ENCODE measurements at regions not wholly inside any gene's neighbourhood (a gene's known extent, or its start where the extent isn't known, plus 50 kb on each side); places are given as distances from the start of the nearest gene placed in this dataset.

- TF ChIP-seq EZH2 (IDR thresholded peaks at IDR 0.05; ENCODE audit: insufficient read depth, poor library complexity, severe bottlenecking) (no peak), EZH2phosphoT487 (IDR thresholded peaks at IDR 0.05; ENCODE audit: insufficient read depth, low read depth) (no peak)
- no peaks in the 10 kb centered on the region for H3K36me3 ChIP-seq (ENCODE audit: low read depth)
- WGBS, 2 experiments (ENCODE audit: low coverage in 1 of 2, low lambda C conversion rate in 2 of 2, missing lambda C conversion rate in 2 of 2): 48 to 64% methylated on average over 2 to 4 of the region's 5 CpGs
- H3K27me3 ChIP-seq (replicated peaks; ENCODE audit: insufficient read depth): no peaks in the 10 kb centered on the region
- H3K79me2 ChIP-seq (ENCODE audit: insufficient read depth): no peaks in the 10 kb centered on the region
- H3K4me3 ChIP-seq: no peak overlapping the region
- no peaks in the 10 kb centered on the region for H3K9me2 ChIP-seq (ENCODE audit: insufficient read depth)
- no peaks in the 10 kb centered on the region for H3F3A ChIP-seq (ENCODE audit: insufficient read depth)
- no peaks in the 10 kb centered on the region for H3K4me1 ChIP-seq (ENCODE audit: insufficient read depth)
- H4K20me1 ChIP-seq (ENCODE audit: insufficient read depth): no peaks in the 10 kb centered on the region
- no peaks in the 10 kb centered on the region for H3K9me3 ChIP-seq (ENCODE audit: low read depth)
- in situ Hi-C loops (cut with MboI): no loop called here
- no peak overlapping the region for H2AFZ ChIP-seq
- no peak overlapping the region for H3K4me2 ChIP-seq (ENCODE audit: unreplicated experiment)
- DNase-seq: no peak
- no peak overlapping the region for H3K27ac ChIP-seq
- H3K9ac ChIP-seq: no peak overlapping the region
Observed at GRCh38 chr2:241985986-241986329, 116.4 kb downstream of the RTP5 start.

DNA sequence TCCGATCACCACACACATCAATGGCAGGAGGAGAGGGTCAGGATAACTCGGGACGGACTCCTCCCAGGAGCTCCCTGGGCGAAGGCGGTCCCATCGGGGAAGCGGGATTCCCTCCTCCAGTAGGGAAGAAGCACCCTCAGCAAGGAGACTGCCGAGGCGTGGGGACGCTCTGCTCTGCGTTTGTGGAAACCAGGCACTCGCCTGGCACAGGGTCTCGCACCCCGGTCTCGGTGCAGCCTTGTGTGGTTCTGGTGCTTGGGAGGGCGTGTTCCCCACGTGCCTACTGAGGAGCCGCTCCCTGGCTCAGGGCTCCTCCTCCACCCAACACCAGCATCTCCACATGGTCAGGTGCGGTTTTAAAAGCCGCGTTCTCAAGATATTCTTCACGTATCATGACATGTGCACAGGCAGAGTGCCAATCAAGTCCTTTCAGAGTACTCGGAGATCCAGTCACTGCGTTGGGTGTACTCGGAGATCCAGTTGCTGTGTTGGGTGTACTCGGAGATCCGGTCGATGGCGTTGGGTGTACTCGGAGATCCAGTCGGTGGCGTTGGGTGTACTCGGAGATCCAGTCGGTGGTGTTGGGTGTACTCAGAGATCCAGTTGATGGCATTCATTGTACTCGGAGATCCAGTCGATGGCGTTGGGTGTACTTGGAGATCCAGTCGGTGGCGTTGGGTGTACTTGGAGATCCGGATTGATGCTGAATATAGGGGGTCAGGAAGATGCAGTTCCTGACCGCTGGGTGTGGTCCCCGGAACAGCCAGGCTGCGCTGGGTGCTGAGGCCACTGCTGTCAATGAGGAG is 117.5 kb downstream of the RTP5 start:
- Histone ChIP-seq H3K79me2 (ENCODE audit: insufficient read depth) (no peaks in the 10 kb centered on the region), H3K9me2 (ENCODE audit: insufficient read depth) (no peaks in the 10 kb centered on the region), H3K9me3 (ENCODE audit: low read depth) (no peaks in the 10 kb centered on the region), H3K36me3 (ENCODE audit: low read depth) (no peaks in the 10 kb centered on the region), H3K27me3 (replicated peaks; ENCODE audit: insufficient read depth) (no peaks in the 10 kb centered on the region), H4K20me1 (ENCODE audit: insufficient read depth) (no peaks in the 10 kb centered on the region), H3K4me2 (ENCODE audit: unreplicated experiment) (no peak overlapping the region), H3F3A (ENCODE audit: insufficient read depth) (no peaks in the 10 kb centered on the region), H3K4me3 (no peak overlapping the region), H3K4me1 (ENCODE audit: insufficient read depth) (no peaks in the 10 kb centered on the region), H3K9ac (no peak overlapping the region), H2AFZ (no peak overlapping the region), H3K27ac (no peak overlapping the region)
- no peak for DNase-seq
- TF ChIP-seq EZH2phosphoT487 (IDR thresholded peaks at IDR 0.05; ENCODE audit: insufficient read depth, low read depth) (no peak), EZH2 (IDR thresholded peaks at IDR 0.05; ENCODE audit: insufficient read depth, poor library complexity, severe bottlenecking) (no peak)
- 78 to 84% methylated on average over 30 to 37 of the region's 43 CpGs for WGBS, 2 experiments (ENCODE audit: low coverage in 1 of 2, low lambda C conversion rate in 2 of 2, missing lambda C conversion rate in 2 of 2)
- in situ Hi-C loops (cut with MboI): no loop called here

- H4K20me1 ChIP-seq (ENCODE audit: insufficient read depth): no peaks in the 10 kb centered on the region
- no peak overlapping the region for H3K9ac ChIP-seq
- no peaks in the 10 kb centered on the region for H3K36me3 ChIP-seq (ENCODE audit: low read depth)
- in situ Hi-C loops (cut with MboI): no loop called here
- WGBS, 2 experiments (ENCODE audit: low coverage in 1 of 2, low lambda C conversion rate in 2 of 2, missing lambda C conversion rate in 2 of 2): 63 to 85% methylated on average over 8 to 22 of the region's 24 CpGs
- H3K27ac ChIP-seq: no peak overlapping the region
- no peaks in the 10 kb centered on the region for H3K79me2 ChIP-seq (ENCODE audit: insufficient read depth)
- no peak for DNase-seq
- no peak overlapping the region for H3K4me3 ChIP-seq
- no peaks in the 10 kb centered on the region for H3K9me2 ChIP-seq (ENCODE audit: insufficient read depth)
- H2AFZ ChIP-seq: no peak overlapping the region
- TF ChIP-seq EZH2 (IDR thresholded peaks at IDR 0.05; ENCODE audit: insufficient read depth, poor library complexity, severe bottlenecking): no peak
- TF ChIP-seq EZH2phosphoT487 (IDR thresholded peaks at IDR 0.05; ENCODE audit: insufficient read depth, low read depth): no peak
- H3K4me2 ChIP-seq (ENCODE audit: unreplicated experiment): no peak overlapping the region
- H3K27me3 ChIP-seq (replicated peaks; ENCODE audit: insufficient read depth): no peaks in the 10 kb centered on the region
- no peaks in the 10 kb centered on the region for H3K4me1 ChIP-seq (ENCODE audit: insufficient read depth)
- no peaks in the 10 kb centered on the region for H3F3A ChIP-seq (ENCODE audit: insufficient read depth)
- H3K9me3 ChIP-seq (ENCODE audit: low read depth): no peaks in the 10 kb centered on the region
Observed at GRCh38 chr2:241987726-241988125, 118.2 kb downstream of the RTP5 start.

GRCh38 chr2:241988146-241988545 is 118.6 kb downstream of the RTP5 start:
- no peak for DNase-seq
- no peaks in the 10 kb centered on the region for H4K20me1 ChIP-seq (ENCODE audit: insufficient read depth)
- no peak overlapping the region for H3K9ac ChIP-seq
- H3K79me2 ChIP-seq (ENCODE audit: insufficient read depth): no peaks in the 10 kb centered on the region
- H3K4me3 ChIP-seq: no peak overlapping the region
- no peaks in the 10 kb centered on the region for H3F3A ChIP-seq (ENCODE audit: insufficient read depth)
- WGBS, 2 experiments (ENCODE audit: low coverage in 1 of 2, low lambda C conversion rate in 2 of 2, missing lambda C conversion rate in 2 of 2): 49 to 60% methylated on average over 7 to 8 of the region's 11 CpGs
- no peaks in the 10 kb centered on the region for H3K36me3 ChIP-seq (ENCODE audit: low read depth)
- H3K27ac ChIP-seq: no peak overlapping the region
- no peaks in the 10 kb centered on the region for H3K4me1 ChIP-seq (ENCODE audit: insufficient read depth)
- no peaks in the 10 kb centered on the region for H3K9me3 ChIP-seq (ENCODE audit: low read depth)
- H3K4me2 ChIP-seq (ENCODE audit: unreplicated experiment): no peak overlapping the region
- in situ Hi-C loops (cut with MboI): no loop called here
- TF ChIP-seq EZH2 (IDR thresholded peaks at IDR 0.05; ENCODE audit: insufficient read depth, poor library complexity, severe bottlenecking): no peak
- no peak for TF ChIP-seq EZH2phosphoT487 (IDR thresholded peaks at IDR 0.05; ENCODE audit: insufficient read depth, low read depth)
- H3K9me2 ChIP-seq (ENCODE audit: insufficient read depth): no peaks in the 10 kb centered on the region
- H3K27me3 ChIP-seq (replicated peaks; ENCODE audit: insufficient read depth): no peaks in the 10 kb centered on the region
- H2AFZ ChIP-seq: no peak overlapping the region

Measured in GM23248 (cell line).